ENCODE measurements at regions not wholly inside any gene's neighbourhood (a gene's known extent, or its start where the extent isn't known, plus 50 kb on each side); places are given as distances from the start of the nearest gene placed in this dataset.

GRCh38 chr20:24765316-24766142, 183.5 kb upstream of the CST7 start:
- Histone ChIP-seq H3K4ac (ENCODE audit: low read depth, low read length) (no peak overlapping the region), H3K27me3 (ENCODE audit: control insufficient read depth, insufficient read depth, low read length) (peaks cover 24% of the 10 kb centered on the region; the same call in 1 of the 2 replicates), H2BK120ac (ENCODE audit: low read depth, low read length) (no peak overlapping the region), H2BK5ac (ENCODE audit: low read depth, low read length, poor library complexity, severe bottlenecking) (no peak overlapping the region), H2BK20ac (ENCODE audit: low read depth, low read length) (no peak overlapping the region), H3K18ac (ENCODE audit: low read depth, low read length) (no peak overlapping the region), H4K20me1 (ENCODE audit: insufficient read depth, low read length) (no peaks in the 10 kb centered on the region; the same call in 1 of the 2 replicates), H3K4me1 (ENCODE audit: control insufficient read depth, insufficient read depth, low read length) (no peaks in the 10 kb centered on the region), H3K4me2 (ENCODE audit: low read depth, low read length) (no peak overlapping the region), H4K5ac (ENCODE audit: low read depth, low read length) (no peak overlapping the region), H3K9ac (ENCODE audit: low read depth, low read length) (no peak overlapping the region), H3K56ac (ENCODE audit: extremely low read depth, insufficient read depth, low read length) (no peak overlapping the region), H3K14ac (replicated peaks; ENCODE audit: low read depth, low read length) (no peak overlapping the region), H2AK5ac (ENCODE audit: low read depth, low read length) (no peak overlapping the region), H4K8ac (ENCODE audit: low read depth in 2 of 2, low read length in 2 of 2) (no peak overlapping the region), H3K9me1 (ENCODE audit: insufficient read depth, low read length) (no peaks in the 10 kb centered on the region), H3K36me3 (ENCODE audit: control insufficient read depth, insufficient read depth, low read length) (no peaks in the 10 kb centered on the region), H4K91ac (ENCODE audit: insufficient read depth, low read depth, low read length) (no peak overlapping the region), H2AFZ (replicated peaks; ENCODE audit: low read length, poor library complexity) (no peak overlapping the region), H3K27ac (ENCODE audit: insufficient read depth, low read length) (no peak overlapping the region), H3K9me3 (ENCODE audit: control insufficient read depth, insufficient read depth, low read length) (0 out of 2 replicates have a peak, but pooled peaks cover under 1% of the 10 kb centered on the region), H3K4me3 (ENCODE audit: insufficient read depth, low read depth, low read length) (no peak overlapping the region), H3K79me1 (ENCODE audit: low read depth in 1 of 2, low read length in 2 of 2) (no peaks in the 10 kb centered on the region), H2BK15ac (ENCODE audit: low read depth, low read length) (no peak overlapping the region), H3K23ac (ENCODE audit: low read depth, low read length) (no peak overlapping the region), H2AK9ac (replicated peaks; ENCODE audit: low read depth, low read length, poor library complexity) (no peak overlapping the region)
- in situ Hi-C loops (cut with MboI; ENCODE audit: low sequenced_read_pairs): no loop called here
- TF ChIP-seq, protein P1, sequence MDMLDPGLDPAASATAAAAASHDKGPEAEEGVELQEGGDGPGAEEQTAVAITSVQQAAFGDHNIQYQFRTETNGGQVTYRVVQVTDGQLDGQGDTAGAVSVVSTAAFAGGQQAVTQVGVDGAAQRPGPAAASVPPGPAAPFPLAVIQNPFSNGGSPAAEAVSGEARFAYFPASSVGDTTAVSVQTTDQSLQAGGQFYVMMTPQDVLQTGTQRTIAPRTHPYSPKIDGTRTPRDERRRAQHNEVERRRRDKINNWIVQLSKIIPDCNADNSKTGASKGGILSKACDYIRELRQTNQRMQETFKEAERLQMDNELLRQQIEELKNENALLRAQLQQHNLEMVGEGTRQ (IDR thresholded peaks at IDR 0.05; ENCODE audit: low read depth, low read length): no peak
- TF ChIP-seq RFX5 (IDR thresholded peaks at IDR 0.05; ENCODE audit: low read depth, low read length) (no peak), CHD1 (IDR thresholded peaks at IDR 0.05; ENCODE audit: low read depth, low read length) (no peak), RAD21 (IDR thresholded peaks at IDR 0.05; ENCODE audit: low read length) (no peak), CTCF (conservative IDR thresholded peaks at IDR 0.05; ENCODE audit: low read depth, low read length) (no peak), MAFK (IDR thresholded peaks at IDR 0.05; ENCODE audit: low read depth, low read length) (no peak), MAZ (IDR thresholded peaks at IDR 0.05; ENCODE audit: borderline replicate concordance, low read depth, low read length) (no peak), BHLHE40 (IDR thresholded peaks at IDR 0.05; ENCODE audit: low read depth, low read length) (no peak), POLR2A (IDR thresholded peaks at IDR 0.05; ENCODE audit: low read depth, low read length) (no peak)
- TF ChIP-seq, protein P2, sequence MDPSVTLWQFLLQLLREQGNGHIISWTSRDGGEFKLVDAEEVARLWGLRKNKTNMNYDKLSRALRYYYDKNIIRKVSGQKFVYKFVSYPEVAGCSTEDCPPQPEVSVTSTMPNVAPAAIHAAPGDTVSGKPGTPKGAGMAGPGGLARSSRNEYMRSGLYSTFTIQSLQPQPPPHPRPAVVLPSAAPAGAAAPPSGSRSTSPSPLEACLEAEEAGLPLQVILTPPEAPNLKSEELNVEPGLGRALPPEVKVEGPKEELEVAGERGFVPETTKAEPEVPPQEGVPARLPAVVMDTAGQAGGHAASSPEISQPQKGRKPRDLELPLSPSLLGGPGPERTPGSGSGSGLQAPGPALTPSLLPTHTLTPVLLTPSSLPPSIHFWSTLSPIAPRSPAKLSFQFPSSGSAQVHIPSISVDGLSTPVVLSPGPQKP (IDR thresholded peaks at IDR 0.05; ENCODE audit: borderline replicate concordance, low read depth, low read length): no peak
- intact Hi-C loops (cut with micrococcal nuclease): no loop called here
- CTCF ChIA-PET: no interaction called here
- POLR2A ChIA-PET (ENCODE audit: unreplicated experiment): no interaction called here
- dilution Hi-C loops (cut with HindIII; ENCODE audit: low sequenced_read_pairs, unreplicated experiment): no loop called here
- DNase-seq (no peak), ATAC-seq (ENCODE audit: low read depth) (no peak)
- WGBS, 2 experiments (ENCODE audit: extremely low coverage in 2 of 2, insufficient read length in 1 of 2): 40% methylated on average over 3 of the region's 12 CpGs; no CpG with 5 or more reads in 1 of the 2 experiments
- BruUV-seq (replicated peaks): no TSS peak
